Left lung (tissue), 4 donors: ENCODE measurements at regions not wholly inside any gene's neighbourhood (a gene's known extent, or its start where the extent isn't known, plus 50 kb on each side); places are given as distances from the start of the nearest gene placed in this dataset.

Experiments
- ATAC-seq: fragments of 200-7000 bp; cut with Tn5 transposase; one replicate; pipeline ENCODE4 v1.9.1; 2020; ENCODE audit warnings: moderate library complexity
- DNase-seq, 4 donors: peaks; one replicate each; pipeline ENCODE4 v3.0.0-alpha.2; 2013 to 2020
- H3K27ac ChIP-seq, 2 donors: fragments of 200-600 bp; sonication (generic) in 1 of 2; one replicate each; pipeline versions ENCODE4 v1.5.0 to v1.8.0; 2020 to 2021
- H3K27me3 ChIP-seq, 2 donors: fragments of 200-600 bp; sonication (generic) in 1 of 2; one replicate each; pipeline versions ENCODE4 v1.5.0 to v1.8.0; 2020 to 2021
- H3K36me3 ChIP-seq, 2 donors: fragments of 200-600 bp; sonication (generic) in 1 of 2; one replicate each; pipeline versions ENCODE4 v1.5.0 to v1.8.0; 2020 to 2021
- H3K4me1 ChIP-seq, 2 donors: fragments of 200-600 bp; one replicate each; pipeline ENCODE4 v1.8.0; 2021
- H3K4me3 ChIP-seq, 2 donors: fragments of 200-600 bp; sonication (generic) in 1 of 2; one replicate each; pipeline versions ENCODE4 v1.5.0 to v1.8.0; 2020 to 2021; ENCODE audit warnings: mild to moderate bottlenecking in 1 of 2
- H3K9me3 ChIP-seq, 2 donors: fragments of 200-600 bp; sonication (generic) in 1 of 2; one replicate each; pipeline versions ENCODE4 v1.5.0 to v1.8.0; 2020 to 2021
- CTCF ChIP-seq, 2 donors: fragments of 200-600 bp; sonication (generic) in 1 of 2; IDR thresholded peaks; one replicate each; pipeline versions ENCODE4 v1.5.0 to v1.8.0; 2021; ENCODE audit warnings: antibody characterized with exemption in 2 of 2
- intact Hi-C, 2 donors: fragments of 100-400 bp; cut with DNase I; formaldehyde crosslinking; loops; one replicate each; pipeline versions ENCODE4 v1.11.2 to v1.14.2; 2022
- donor health status: DM: no; HTN: yes; CAD: no.
- donor health status: DM: no; HTN: no; CAD: no.

- Histone ChIP-seq H3K9me3 (no peaks in the 10 kb centered on the region), H3K36me3 (no peaks in the 10 kb centered on the region), H3K4me3 (no peak overlapping the region), H3K27ac (no peak overlapping the region), H3K4me1 (no peaks in the 10 kb centered on the region), H3K27me3 (no peaks in the 10 kb centered on the region)
- DNase-seq = peak in 2 of 4 donors; percentile 3 to 16
- intact Hi-C loops = no loop called here
- TF ChIP-seq CTCF (IDR thresholded peaks at IDR 0.05) = no peak
- no peak for ATAC-seq
Measured at GRCh38 chr2:34875091-34875745, 1276.1 kb upstream of the FAM98A start.

GRCh38 chr2:34853646-34854045 lies 1254.5 kb upstream of the FAM98A start:
- TF ChIP-seq CTCF (IDR thresholded peaks at IDR 0.05) = no peak
- ATAC-seq = no peak
- H3K9me3 ChIP-seq = peaks cover 0 to 6% of the 10 kb centered on the region in 2 donors

GRCh38 chr2:34851804-34852203 lies 1252.7 kb upstream of the FAM98A start:
- no peak for ATAC-seq
- intact Hi-C loops = no loop called here
- no peak for DNase-seq
- no peaks in the 10 kb centered on the region for H3K4me1 ChIP-seq
- no peaks in the 10 kb centered on the region for H3K36me3 ChIP-seq
- no peak for TF ChIP-seq CTCF (IDR thresholded peaks at IDR 0.05)
- no peak overlapping the region for H3K4me3 ChIP-seq
- H3K27ac ChIP-seq = no peak overlapping the region
- H3K9me3 ChIP-seq = peaks cover 0 to 3% of the 10 kb centered on the region in 2 donors
- H3K27me3 ChIP-seq = no peaks in the 10 kb centered on the region

More at GRCh38 chr2:34853646-34854045, 1254.5 kb upstream of the FAM98A start:
- Histone ChIP-seq H3K4me3 (no peak overlapping the region), H3K27ac (no peak overlapping the region), H3K4me1 (no peaks in the 10 kb centered on the region), H3K27me3 (no peaks in the 10 kb centered on the region), H3K36me3 (no peaks in the 10 kb centered on the region)
- no peak for DNase-seq
- intact Hi-C loops = no loop called here

- H3K4me1 ChIP-seq = no peaks in the 10 kb centered on the region
- intact Hi-C loops = no loop called here
- H3K9me3 ChIP-seq = peaks cover 0 to 2% of the 10 kb centered on the region in 2 donors
- no peak for ATAC-seq
- H3K36me3 ChIP-seq = no peaks in the 10 kb centered on the region
- no peak overlapping the region for H3K27ac ChIP-seq
- no peak for TF ChIP-seq CTCF (IDR thresholded peaks at IDR 0.05)
- no peak overlapping the region for H3K4me3 ChIP-seq
- no peak for DNase-seq
- no peaks in the 10 kb centered on the region for H3K27me3 ChIP-seq
Measured at GRCh38 chr2:34849827-34850226, 1250.7 kb upstream of the FAM98A start.

GRCh38 chr2:34848691-34849090 lies 1249.6 kb upstream of the FAM98A start:
- H3K9me3 ChIP-seq = no peaks in the 10 kb centered on the region
- DNase-seq (no peak), ATAC-seq (no peak)
- no peaks in the 10 kb centered on the region for H3K4me1 ChIP-seq
- H3K36me3 ChIP-seq = no peaks in the 10 kb centered on the region
- H3K4me3 ChIP-seq = no peak overlapping the region
- intact Hi-C loops = no loop called here
- TF ChIP-seq CTCF (IDR thresholded peaks at IDR 0.05) = no peak
- H3K27me3 ChIP-seq = no peaks in the 10 kb centered on the region
- H3K27ac ChIP-seq = no peak overlapping the region
